KMS-11 (cell line): ENCODE measurements at regions not wholly inside any gene's neighbourhood (a gene's known extent, or its start where the extent isn't known, plus 50 kb on each side); places are given as distances from the start of the nearest gene placed in this dataset.

Source experiments
- H2AFZ ChIP-seq: fragments of 200-600 bp; sonication (generic); 2 replicates; pipeline ENCODE4 v1.6.1; 2016; ENCODE audit warnings: antibody characterized with exemption, mixed run types, low read depth
- H3K27ac ChIP-seq: fragments of 200-600 bp; sonication (generic); 2 replicates; pipeline ENCODE4 v1.6.1; 2016; ENCODE audit warnings: mild to moderate bottlenecking, mixed run types
- H3K27me3 ChIP-seq: fragments of 200-600 bp; sonication (generic); 2 replicates; pipeline ENCODE4 v1.6.1; 2017; ENCODE audit warnings: mild to moderate bottlenecking, low read depth, mixed run types, moderate library complexity; ENCODE audit not compliant: insufficient read depth
- H3K36me3 ChIP-seq: fragments of 200-600 bp; sonication (generic); 2 replicates; pipeline ENCODE4 v1.6.1; 2017; ENCODE audit warnings: mild to moderate bottlenecking, mixed run types; ENCODE audit not compliant: insufficient read depth
- H3K4me1 ChIP-seq: fragments of 200-600 bp; sonication (generic); 2 replicates; pipeline ENCODE4 v1.6.1; 2016; ENCODE audit warnings: mild to moderate bottlenecking, low read depth, mixed run types; ENCODE audit not compliant: poor library complexity, severe bottlenecking
- H3K4me2 ChIP-seq: fragments of 200-600 bp; sonication (generic); 2 replicates; pipeline ENCODE4 v1.7.0; 2016; ENCODE audit warnings: mild to moderate bottlenecking, mixed run types
- H3K4me3 ChIP-seq: fragments of 200-600 bp; sonication (generic); IDR thresholded peaks from 2 replicates; pipeline ENCODE4 v1.6.1; 2017; ENCODE audit warnings: low read depth, low read length, mixed read lengths; ENCODE audit not compliant: insufficient read depth
- H3K79me2 ChIP-seq: fragments of 200-600 bp; sonication (generic); 2 replicates; pipeline ENCODE4 v1.6.1; 2016; ENCODE audit warnings: low read depth, mixed run types; ENCODE audit not compliant: insufficient read depth
- H3K9ac ChIP-seq: fragments of 200-600 bp; sonication (generic); 2 replicates; pipeline ENCODE4 v1.6.1; 2016; ENCODE audit warnings: mild to moderate bottlenecking, mixed run types
- H4K20me1 ChIP-seq: fragments of 200-600 bp; sonication (generic); 2 replicates; pipeline ENCODE4 v1.6.1; 2016; ENCODE audit warnings: mild to moderate bottlenecking, mixed run types; ENCODE audit not compliant: insufficient read depth
- CTCF ChIP-seq: fragments of 200-600 bp; sonication (generic); conservative IDR thresholded peaks from 2 replicates; pipeline ENCODE4 v1.6.1; 2017; ENCODE audit warnings: low read depth, mild to moderate bottlenecking, antibody characterized with exemption, low read length, moderate library complexity, mixed read lengths

GRCh38 chr2:35462226-35462998 lies 893.2 kb upstream of the CRIM1 start:
- Histone ChIP-seq H3K4me1 (no peaks in the 10 kb centered on the region), H3K27me3 (no peaks in the 10 kb centered on the region), H3K4me2 (no peak overlapping the region), H4K20me1 (no peaks in the 10 kb centered on the region), H3K9ac (no peak overlapping the region), H2AFZ (no peak overlapping the region), H3K27ac (no peak overlapping the region), H3K79me2 (no peaks in the 10 kb centered on the region), H3K36me3 (no peaks in the 10 kb centered on the region), H3K4me3 (no peak overlapping the region)
- no peak for TF ChIP-seq CTCF

- Histone ChIP-seq H3K36me3 (no peaks in the 10 kb centered on the region), H3K4me1 (no peaks in the 10 kb centered on the region), H3K27me3 (no peaks in the 10 kb centered on the region), H3K27ac (no peak overlapping the region), H3K4me3 (no peak overlapping the region), H3K4me2 (no peak overlapping the region), H2AFZ (no peak overlapping the region), H4K20me1 (no peaks in the 10 kb centered on the region), H3K79me2 (no peaks in the 10 kb centered on the region), H3K9ac (no peak overlapping the region)
- no peak for TF ChIP-seq CTCF
These were observed 894.2 kb upstream of the CRIM1 start for GRCh38 chr2:35461406-35461805.

- Histone ChIP-seq H3K4me3 (no peak overlapping the region), H3K4me2 (no peak overlapping the region), H2AFZ (no peak overlapping the region), H3K9ac (no peak overlapping the region), H3K4me1 (no peaks in the 10 kb centered on the region), H3K36me3 (no peaks in the 10 kb centered on the region), H3K79me2 (no peaks in the 10 kb centered on the region), H3K27me3 (no peaks in the 10 kb centered on the region), H4K20me1 (no peaks in the 10 kb centered on the region), H3K27ac (no peak overlapping the region)
- TF ChIP-seq CTCF, result no peak
These were observed 900.5 kb upstream of the CRIM1 start for GRCh38 chr2:35454966-35455638.

GRCh38 chr2:35447821-35448220 lies 907.8 kb upstream of the CRIM1 start:
- H3K4me1 ChIP-seq, result no peaks in the 10 kb centered on the region
- no peak overlapping the region for H3K4me3 ChIP-seq
- no peak overlapping the region for H3K27ac ChIP-seq
- no peak overlapping the region for H3K9ac ChIP-seq
- no peaks in the 10 kb centered on the region for H3K27me3 ChIP-seq
- no peaks in the 10 kb centered on the region for H3K36me3 ChIP-seq
- no peak overlapping the region for H3K4me2 ChIP-seq
- TF ChIP-seq CTCF, result no peak
- H3K79me2 ChIP-seq, result no peaks in the 10 kb centered on the region
- no peak overlapping the region for H2AFZ ChIP-seq
- no peaks in the 10 kb centered on the region for H4K20me1 ChIP-seq
